ENCODE measurements at regions not wholly inside any gene's neighbourhood (a gene's known extent, or its start where the extent isn't known, plus 50 kb on each side); places are given as distances from the start of the nearest gene placed in this dataset.
A peak's percentile ranks its signal among the peaks of the same experiment; 100 is the strongest.
"Not testable (repeated sequence)": the region's sequence is repeated elsewhere in the genome, so short reads cannot be mapped to it uniquely, and the experiment has no call there.

- TF ChIP-seq CTCF (IDR thresholded peaks at IDR 0.05; ENCODE audit: insufficient read depth, low read length): no peak
- H3K4me3 ChIP-seq (ENCODE audit: low read depth, low read length): no peak overlapping the region
- no peak for DNase-seq (ENCODE audit: low read depth)
Observed at GRCh38 chr12:95384785-95385184, 89.2 kb upstream of the METAP2 start.

GRCh38 chr12:95385246-95386035 is 88.5 kb upstream of the METAP2 start:
- peak; percentile 24 for TF ChIP-seq CTCF (IDR thresholded peaks at IDR 0.05; ENCODE audit: insufficient read depth, low read length)
- peak; percentile 80 for DNase-seq (ENCODE audit: low read depth)
- H3K4me3 ChIP-seq (ENCODE audit: low read depth, low read length): peak overlapping the region; percentile 68

- DNase-seq (ENCODE audit: low read depth): peak; percentile 37
- H3K4me3 ChIP-seq (ENCODE audit: low read depth, low read length): peak overlapping the region; percentile 68
- no peak for TF ChIP-seq CTCF (IDR thresholded peaks at IDR 0.05; ENCODE audit: insufficient read depth, low read length)
Observed at GRCh38 chr12:95386051-95386450, 87.9 kb upstream of the METAP2 start.

GRCh38 chr12:95388260-95388659 is 85.7 kb upstream of the METAP2 start:
- not testable (repeated sequence) for H3K4me3 ChIP-seq (ENCODE audit: low read depth, low read length); DNase-seq (ENCODE audit: low read depth)

- DNase-seq (ENCODE audit: low read depth): no peak
- TF ChIP-seq CTCF (IDR thresholded peaks at IDR 0.05; ENCODE audit: insufficient read depth, low read length): no peak
- no peak overlapping the region for H3K4me3 ChIP-seq (ENCODE audit: low read depth, low read length)
Observed at GRCh38 chr12:95390192-95390591, 83.8 kb upstream of the METAP2 start.

- no peak overlapping the region for H3K4me3 ChIP-seq (ENCODE audit: low read depth, low read length)
- no peak for TF ChIP-seq CTCF (IDR thresholded peaks at IDR 0.05; ENCODE audit: insufficient read depth, low read length)
- DNase-seq (ENCODE audit: low read depth): no peak
Observed at GRCh38 chr12:95390932-95391331, 83.0 kb upstream of the METAP2 start.

GRCh38 chr12:95393191-95393790 is 80.7 kb upstream of the METAP2 start:
- no peak for TF ChIP-seq CTCF (IDR thresholded peaks at IDR 0.05; ENCODE audit: insufficient read depth, low read length)
- DNase-seq (ENCODE audit: low read depth): no peak
- H3K4me3 ChIP-seq (ENCODE audit: low read depth, low read length): no peak overlapping the region

All from fibroblast of the aortic adventitia (primary cell).